ENCODE measurements at regions not wholly inside any gene's neighbourhood (a gene's known extent, or its start where the extent isn't known, plus 50 kb on each side); places are given as distances from the start of the nearest gene placed in this dataset.

DNA sequence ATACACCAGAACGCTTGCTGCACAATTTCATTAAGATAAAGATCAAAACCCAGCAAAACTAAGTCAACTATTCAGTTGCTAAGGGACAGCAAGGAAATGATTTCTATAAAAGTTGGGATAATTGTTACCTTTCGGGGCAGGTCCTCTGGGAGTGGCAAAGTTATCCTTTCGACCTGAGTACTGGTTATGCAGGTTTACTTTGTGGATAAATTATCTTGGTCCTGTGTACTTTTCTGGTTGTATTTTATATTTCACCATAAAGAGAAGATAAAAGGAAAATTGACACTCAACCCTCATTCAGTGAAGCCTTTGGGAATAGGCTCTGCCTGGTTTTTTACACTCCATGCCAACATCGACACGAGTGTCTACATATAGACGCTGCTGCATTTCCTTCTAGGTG lies 146.5 kb downstream of the SYK start:
- no peak for DNase-seq

DNA sequence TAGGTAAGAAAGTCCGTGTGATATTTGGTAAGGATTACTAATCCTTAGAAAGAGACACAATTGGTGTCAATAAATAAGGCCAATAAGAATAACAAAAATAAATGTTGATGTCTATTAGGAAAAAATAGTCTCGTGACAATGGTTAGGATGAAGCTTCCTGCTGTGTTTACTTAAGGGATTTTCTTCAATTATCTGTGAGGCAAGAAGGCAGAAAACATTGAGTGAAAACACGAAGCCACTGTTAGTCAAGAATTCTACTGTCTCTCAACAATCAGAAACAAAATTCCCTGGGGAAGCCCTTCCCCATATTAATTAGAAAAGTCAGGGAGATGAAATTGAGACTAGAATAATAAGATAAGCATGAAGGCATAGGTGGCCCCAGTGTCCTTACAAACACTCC lies 149.0 kb downstream of the SYK start:
- DNase-seq: no peak

DNA sequence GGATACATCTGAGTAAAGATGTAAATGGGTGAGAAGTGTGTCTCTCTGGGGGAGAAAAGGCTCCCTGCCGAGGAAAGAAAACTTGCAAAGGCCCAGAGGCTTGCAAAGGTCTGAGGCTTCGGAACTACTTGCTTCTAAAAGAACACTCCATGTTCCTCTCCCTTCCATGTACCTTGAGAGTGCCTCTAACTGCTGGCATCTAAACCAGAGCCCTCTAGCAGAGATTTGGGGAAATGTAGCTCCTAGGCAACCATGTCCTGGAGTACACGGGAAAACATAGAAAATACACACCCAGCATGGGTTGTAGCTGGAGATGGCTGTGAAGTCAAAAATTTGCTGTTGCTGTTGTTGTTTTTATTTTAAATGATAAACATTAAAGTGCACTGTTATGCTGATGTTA lies 151.6 kb downstream of the SYK start:
- no peak for DNase-seq

DNA sequence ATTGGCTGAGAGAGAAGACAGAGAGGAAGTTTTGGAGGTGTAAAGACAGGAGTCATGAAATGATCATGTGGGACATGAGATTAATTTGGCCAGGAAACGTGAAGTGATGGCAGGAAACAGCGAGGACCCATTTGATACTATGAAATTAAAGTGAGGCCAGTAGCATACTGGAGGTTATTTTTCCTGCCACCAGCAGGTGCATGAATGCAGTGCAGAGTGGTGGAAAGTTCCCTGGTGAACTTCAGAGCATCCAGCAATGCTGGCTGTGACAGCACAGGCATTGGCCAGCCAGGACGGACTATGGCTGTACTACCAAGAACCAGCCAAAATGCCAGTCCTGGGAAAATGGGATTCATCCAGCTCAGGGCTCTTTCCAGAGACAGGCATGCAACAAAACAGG lies 152.2 kb downstream of the SYK start:
- no peak for DNase-seq

DNA sequence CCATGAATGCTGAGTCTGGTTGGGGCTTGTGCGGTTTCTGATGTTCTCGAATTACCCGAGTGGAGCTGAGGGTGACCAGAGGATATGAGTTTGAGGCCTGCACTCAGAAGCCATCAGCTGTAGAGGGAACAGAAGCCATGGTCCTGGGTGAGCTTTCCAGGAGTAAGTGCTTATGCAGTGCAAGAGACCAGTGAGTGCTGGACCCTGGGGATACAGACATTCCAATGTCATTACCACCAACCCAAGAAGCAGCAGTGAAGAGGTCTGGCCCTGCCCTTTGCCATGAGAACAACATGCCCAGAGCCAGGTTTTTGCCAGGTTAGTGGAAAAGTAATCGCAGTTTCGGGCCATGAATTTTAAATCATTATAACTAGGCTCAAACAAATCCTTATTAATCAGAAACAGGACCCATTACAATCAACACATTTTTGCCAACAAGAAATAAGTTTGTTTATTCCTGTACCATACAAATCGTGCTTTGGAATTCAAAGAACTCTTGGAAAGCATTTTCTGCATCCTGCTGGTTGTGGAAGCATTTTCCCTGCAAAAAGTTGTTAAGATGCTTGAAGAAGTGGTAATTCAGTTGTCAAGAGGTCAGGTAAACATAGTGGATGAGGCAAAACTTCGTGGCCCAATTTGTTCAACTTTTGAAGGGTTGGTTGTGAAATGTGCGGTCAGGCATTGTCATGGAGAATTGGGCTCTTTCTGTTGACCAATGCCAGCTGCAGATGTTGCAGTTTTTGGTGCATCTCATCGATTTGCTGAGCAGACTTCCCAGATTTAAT lies 154.6 kb downstream of the SYK start:
- DNase-seq: no peak

DNA sequence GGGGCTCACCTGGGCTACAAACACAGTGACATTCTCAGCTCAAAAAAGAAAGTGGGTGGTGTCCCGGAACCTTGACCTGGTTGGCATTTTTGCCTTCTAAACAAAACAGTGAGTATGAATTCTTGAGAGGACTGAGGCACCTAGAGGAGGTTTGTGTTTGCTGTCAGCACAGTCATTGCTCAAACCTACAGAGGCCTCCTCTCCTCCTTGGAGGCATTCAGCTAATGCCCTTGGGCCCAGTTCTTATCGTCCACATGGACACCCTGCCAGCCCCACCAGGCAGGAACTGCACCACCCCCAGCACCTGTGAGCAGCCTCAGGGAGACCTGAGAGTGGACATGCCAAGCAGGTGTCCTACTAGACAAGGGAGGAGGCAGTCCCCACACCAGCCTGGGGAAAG lies 156.7 kb downstream of the SYK start:
- DNase-seq: no peak

DNA sequence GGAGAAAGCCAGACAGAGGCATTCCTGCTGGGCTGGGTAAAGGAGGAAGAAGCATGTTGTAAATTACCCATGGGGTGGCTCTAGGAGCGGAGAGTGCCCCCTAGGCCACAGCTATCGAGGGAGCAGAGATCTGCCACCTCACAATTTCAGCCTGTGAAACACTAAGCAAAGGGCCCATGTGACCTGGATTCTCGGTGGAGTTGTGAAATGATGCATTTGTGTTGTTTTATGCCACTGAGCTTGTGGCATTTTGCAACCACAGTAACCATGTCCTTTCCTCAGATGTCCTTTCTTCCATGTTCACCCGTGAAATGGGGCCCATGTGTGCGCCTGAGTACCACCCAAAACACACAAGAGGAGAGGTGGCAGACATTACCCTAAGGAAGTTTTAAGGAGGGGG lies 159.3 kb downstream of the SYK start:
- DNase-seq: no peak

DNA sequence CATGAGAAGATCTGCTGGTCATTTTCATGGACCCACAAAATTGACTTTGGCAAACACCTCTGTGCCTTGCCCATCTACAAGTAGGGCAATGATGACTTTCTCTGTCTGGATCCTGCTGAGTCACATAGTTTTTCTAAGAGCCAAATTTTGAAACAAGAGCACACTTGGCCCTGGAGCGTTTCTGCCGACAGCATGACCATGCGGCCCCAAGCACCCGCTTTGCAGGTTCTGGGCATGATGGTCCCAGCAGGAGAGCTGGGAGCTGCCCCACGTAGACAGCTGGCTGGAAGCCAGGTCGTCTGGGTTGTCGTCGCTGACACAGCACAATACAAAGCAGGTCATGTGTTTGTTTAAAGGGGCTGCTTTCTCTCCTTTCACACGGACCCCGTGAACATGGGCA lies 159.8 kb downstream of the SYK start:
- DNase-seq: peak; percentile 21

DNA sequence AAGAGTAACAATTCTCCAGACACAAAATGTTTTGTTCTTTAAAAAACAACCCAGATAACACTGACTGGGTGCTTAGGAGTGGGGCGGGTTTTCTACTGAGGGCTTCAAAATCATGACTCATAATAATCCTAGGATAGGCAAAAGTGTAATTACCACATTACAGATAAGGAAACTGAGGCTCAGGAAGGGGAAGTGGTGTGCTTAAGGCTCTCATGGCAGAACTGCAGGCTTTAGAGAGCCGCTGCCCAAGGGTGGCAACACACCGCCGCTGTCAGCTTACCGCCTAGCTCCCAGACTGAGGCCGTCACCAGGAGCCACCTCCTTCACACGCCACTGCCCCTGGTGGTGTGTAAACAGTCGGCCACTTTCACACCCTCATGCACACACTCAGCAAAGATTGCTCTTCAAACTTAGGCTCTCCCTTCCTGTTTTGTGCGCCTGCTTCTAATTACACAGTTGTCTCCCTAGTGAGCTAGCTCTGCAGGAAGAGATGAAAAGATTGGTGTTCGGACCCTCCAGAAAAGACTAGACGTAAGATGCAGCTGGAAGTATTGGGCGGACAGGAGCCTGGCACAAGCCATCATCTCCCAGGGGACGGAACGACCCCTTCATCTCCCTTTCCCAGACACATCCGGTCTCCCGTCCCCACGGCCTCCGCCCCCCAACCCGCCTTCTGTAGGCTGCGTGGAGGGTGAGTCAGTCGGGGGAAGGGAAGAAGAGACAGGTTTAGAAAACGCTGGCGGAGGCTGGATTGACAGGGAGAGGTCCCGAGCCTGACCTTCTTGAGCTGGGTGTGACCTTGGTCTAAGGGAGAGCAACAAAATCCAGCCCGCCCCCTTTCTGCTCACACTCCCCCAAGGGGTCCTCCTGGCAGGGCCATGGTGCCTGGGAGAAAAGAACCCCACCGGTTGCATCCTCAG lies 162.7 kb downstream of the SYK start:
- no peak for DNase-seq

DNA sequence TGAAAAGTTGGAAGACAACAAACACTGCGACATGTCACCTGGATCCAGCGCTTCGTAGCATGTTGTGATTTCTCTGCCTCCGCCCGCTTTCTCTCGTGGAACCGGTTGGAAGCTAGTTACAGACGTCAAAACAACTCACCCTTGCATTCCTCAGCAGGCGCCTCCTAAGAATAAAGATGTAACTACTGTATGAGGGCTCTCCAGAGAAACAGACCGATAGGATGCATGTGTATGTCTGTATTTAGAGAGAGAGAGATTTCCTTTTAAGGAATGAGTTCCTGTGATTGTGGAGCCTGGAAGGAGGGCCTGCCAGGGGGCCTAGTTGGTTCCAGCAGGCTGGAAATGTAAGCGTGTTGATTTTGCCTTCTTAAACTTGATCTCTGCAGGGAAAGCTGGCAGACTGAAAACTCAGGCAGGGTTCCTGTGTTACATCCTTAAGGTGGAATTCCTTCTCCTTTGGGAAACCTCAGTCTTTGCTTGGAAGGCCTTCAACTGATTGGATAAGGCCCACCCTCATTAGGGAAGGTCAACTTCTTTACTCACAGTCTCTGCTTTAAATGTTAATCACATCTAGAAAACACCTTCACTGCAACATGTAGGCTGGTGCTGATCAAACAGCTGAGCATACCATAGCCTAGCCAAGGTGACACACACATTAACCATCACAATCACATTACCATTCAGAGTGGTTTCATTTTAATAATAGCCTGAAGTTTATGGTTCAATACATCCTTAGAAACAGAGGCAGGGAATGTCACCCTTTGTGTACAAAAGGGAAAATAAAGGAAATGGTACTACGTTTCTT lies 163.8 kb downstream of the SYK start:
- no peak for DNase-seq

DNA sequence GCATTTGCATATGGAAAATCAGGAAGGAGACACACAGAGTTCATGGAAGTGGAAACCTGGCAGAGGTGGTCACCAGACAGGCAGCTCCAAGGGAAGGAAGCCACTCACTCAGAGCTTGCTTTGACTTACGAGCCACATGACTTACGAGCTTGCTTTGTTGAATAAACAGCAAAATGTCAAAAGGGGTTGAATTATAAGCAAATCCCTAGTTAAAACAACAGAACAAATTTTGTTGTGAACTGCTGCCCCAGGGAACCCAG lies 164.3 kb downstream of the SYK start:
- DNase-seq: no peak

DNA sequence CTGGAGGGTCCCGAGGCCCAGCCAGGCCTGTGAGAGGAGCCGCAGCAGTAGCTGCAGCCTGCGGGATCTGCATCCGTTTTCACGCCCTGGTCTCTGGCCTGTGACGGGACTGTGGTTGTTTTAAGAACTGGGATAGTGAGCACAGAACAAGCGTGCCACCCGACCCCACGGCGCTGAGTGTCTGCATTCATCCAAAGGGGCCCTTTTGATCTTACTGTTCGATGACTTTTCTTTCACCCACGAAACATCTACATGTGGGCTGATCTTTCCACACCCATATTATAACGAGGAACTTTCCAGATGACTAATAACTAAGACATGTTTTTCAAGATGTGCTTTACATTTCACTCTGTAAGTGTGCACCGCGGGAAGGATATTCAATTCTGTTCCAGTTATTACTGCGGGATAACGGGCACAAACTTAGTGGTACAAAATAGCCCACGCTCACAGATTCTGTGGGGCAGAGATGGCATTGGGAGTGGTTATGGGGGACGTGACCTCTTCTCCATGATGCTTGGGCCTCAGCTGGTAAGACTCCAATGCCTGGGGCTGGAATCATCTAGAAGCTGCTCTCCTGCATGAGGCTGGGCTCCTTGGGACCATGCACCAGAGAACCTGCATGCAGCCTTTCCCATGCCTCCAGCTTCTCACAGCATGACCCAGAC lies 165.0 kb downstream of the SYK start:
- no peak for DNase-seq

DNA sequence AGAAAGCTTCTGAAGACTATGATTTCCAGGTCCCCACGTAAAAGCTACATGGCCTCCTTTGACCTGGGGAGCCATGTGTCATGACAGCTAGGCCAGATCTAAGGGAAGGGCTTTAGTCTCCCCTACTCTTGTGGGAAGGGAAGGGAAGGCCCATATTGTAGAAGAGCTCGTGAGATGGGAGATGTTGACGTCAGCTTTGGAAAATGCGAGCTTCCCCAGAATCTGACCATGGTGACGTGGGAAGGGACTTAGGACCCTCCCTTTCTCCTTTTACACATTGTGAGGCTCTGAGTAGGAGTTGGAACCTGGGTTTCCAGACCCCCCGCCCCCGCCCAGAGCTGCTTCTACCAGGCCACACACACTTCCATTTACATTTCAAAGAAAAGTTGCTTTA lies 165.5 kb downstream of the SYK start:
- no peak for DNase-seq

DNA sequence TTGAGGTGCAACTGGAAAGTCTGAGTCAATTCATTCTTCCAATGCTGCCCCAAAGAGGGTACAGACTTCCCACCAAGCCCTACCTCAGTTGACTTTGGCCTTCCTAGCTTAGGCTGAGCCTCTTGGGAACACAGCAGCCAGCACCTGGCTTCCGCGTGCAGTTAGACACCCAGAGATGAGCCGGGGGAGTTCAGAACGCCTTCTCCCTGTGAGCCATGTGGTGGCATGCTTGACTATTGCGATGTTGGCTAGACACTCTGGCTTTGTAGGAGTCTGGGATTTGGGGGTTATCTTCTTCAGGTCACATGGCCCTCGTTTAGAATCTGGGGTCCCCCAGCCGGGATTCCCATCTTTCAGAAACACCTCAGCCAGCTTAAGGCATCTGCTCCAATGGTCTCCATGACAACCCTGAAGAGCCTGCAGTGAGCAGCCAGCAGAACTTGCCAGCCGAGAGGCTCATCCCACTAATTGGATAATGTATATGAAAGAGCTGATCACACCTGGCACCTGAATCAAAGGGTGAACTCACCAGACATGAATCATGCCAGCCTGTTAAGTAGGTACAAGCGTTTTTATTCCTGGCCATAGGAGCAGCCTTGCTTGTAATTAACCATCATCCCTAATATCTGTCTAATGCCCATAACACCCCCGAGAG lies 167.5 kb downstream of the SYK start:
- DNase-seq: peak; percentile 82

DNA sequence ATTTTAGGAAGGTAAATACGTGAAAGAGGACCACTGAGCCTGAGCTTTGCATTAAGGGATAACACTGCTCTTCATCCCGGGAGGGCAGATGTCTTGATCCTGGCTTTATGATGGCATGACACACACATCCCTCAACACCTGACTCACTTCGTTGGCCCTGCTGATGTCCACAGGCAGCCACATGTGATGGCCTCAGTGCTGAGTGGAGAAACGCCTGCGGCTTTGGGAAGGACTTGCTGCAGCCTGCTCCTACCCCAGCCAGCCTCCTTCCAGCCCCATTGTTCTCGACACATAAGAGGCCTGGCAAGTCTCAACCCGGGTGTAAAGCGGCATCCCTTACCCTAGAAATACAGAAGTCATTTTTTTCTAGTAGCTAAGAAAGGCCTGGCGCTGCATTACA lies 169.0 kb downstream of the SYK start:
- DNase-seq: peak; percentile 24

DNA sequence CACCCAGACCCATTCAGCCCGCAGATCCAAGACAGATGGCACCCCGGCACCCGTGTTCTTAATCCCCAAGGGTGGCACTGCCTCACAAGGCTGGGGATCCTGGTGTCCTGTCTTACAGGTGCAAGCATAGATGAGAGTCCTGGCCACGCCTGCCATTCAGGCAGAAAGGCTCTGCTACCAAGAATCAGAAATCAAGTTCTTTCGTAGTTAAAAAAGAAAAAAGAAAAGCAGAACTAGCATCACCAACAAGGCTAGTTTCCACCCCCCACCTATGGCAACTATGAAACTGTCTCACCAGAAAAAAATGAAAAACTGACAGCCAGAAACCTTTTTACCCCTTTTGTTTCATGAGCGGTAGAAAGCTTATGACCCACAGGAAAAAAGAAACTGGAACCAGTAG lies 170.4 kb downstream of the SYK start:
- DNase-seq: no peak

DNA sequence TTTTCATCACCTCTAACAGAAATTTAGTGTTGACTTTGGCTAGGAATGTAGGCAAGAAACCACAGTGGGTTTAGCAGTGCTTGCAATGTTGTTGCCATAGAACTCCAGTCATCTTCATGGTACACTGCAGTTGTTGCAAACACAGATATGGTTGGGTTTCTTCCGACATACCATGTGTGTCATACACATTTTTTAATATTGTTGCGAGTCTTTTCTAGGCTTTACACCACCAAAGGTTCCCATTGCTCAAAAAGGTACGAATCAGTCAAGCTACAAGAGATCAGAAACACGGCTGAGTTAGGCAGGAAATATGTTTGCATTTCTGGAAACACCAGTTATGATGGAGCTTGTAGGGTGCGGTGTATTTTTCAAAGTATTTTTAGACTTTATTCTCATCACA lies 172.4 kb downstream of the SYK start:
- DNase-seq: no peak

DNA sequence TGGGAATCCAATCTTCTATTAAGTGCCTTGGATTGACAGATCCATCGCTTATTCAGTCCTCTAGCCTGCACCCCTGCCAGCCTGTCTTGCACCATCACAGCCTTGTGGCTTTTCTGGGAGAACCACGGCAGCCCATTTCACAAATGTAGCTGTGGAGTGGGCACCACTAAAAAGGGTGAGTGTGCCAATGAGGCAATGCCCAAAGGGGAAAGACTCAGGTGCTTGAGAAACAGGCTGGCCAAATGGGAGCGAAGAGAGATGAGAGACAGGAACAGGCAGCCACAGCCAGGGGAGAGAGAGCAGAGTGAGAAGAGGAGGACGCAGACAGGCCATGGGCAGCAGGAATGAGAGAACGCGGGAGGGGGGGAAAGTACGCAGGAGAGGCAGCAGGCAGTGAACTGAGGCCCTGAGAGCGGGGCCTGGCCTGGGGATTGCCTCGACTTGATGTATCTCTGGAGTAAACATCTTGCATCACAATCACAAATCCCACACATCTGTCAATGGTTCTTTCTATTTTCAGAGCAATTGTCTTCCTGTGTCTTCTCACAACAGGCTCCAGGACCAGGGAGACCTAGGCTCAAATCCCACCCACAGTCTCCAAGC lies 173.1 kb downstream of the SYK start:
- DNase-seq: no peak

DNA sequence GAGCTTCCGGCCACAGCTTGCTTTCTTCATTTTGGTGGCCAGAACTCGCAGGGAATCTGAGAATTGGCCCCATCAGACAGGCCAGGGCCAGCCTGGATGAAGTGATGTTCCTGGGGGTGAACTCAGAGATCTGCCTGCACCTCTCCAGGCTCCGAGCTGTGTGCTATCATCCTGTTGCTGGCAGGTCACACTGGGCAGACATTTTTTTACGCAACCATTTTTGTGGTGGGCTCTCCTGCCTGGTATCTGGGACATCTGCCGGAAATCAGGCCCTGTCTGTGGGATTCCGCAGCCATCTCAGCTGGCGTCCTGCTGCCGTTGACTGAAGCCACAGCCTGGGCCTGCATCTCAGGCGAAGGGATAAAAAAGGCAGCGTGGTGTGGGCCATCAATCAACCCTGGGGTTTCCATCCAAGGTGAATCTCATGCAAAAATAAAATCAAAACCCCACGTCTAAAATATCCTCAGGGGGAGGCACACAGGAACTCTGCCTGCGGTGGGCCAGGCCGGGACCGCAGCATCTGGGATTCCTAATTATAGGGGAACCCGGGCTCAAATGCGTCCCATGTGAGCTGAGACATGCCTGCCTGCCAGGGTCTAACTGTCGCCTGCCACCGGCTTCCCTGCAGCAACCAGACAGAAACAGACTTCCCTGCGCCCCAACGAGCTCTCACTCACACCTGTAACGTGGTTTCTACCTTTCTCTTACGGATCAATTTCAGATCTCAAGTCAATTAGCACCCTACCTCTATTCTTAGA lies 174.3 kb downstream of the SYK start:
- DNase-seq: no peak

DNA sequence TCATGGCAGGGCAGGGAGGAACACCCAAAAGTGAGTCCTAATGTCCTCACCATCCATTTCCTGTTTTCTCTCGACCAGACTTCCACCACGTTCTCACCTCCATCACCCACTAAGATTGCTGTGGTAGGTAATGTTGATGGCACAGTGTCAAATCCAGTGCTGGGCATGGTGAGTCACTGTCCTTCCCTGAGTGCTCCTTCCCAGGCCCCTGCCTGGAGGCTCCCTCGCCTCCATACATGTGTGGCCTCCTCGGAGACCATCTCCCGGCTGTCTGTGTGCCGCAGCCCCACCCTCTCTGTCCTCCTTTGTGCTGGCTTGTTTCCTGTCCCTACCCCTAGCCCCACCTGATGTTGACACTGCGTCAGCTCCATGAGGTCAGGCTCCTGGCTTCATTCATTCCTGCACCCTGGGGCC lies 177.5 kb downstream of the SYK start:
- DNase-seq: no peak

DNA sequence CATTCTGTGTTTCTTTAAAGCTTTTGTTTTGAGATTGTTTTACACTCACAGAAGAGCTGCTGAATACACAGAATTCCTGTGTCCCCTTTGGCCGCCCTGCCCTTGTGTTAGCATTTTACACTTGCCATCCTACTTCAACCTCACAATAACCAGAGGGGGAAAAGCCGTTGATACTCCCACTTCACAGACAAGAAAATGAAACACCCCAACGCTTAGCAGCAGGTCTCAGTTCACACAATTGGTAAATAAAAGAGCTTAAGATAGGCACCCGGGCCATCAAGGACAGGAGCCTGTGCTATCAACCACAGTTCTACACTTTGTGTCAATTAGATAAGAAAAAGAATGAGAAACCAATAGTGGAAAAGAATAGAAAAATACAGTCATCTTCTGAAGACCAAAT lies 178.0 kb downstream of the SYK start:
- DNase-seq: no peak

All from NCI-H2171 treated with DMSO at 0.1 percent for 48 hours (cell line).